Karpas-422 (cell line): ENCODE measurements at regions not wholly inside any gene's neighbourhood (a gene's known extent, or its start where the extent isn't known, plus 50 kb on each side); places are given as distances from the start of the nearest gene placed in this dataset.

Experiments used
- DNase-seq: peaks from one replicate; pipeline ENCODE4 v3.0.0-alpha.2; 2015
- H2AFZ ChIP-seq: fragments of 200-600 bp; sonication (generic); 2 replicates; pipeline ENCODE4 v1.6.1; 2014; ENCODE audit warnings: antibody characterized with exemption, low read length, mixed read lengths
- H3K27ac ChIP-seq: fragments of 200-600 bp; sonication (generic); 2 replicates; pipeline ENCODE4 v1.5.1; 2014; ENCODE audit warnings: mild to moderate bottlenecking, low read length, moderate library complexity
- H3K27me3 ChIP-seq: fragments of 200-600 bp; sonication (generic); 2 replicates; pipeline ENCODE4 v1.6.1; 2014; ENCODE audit warnings: low read length, mixed read lengths
- H3K36me3 ChIP-seq: fragments of 200-600 bp; sonication (generic); 2 replicates; pipeline ENCODE4 v1.6.1; 2014; ENCODE audit warnings: low read length, mixed read lengths; ENCODE audit not compliant: insufficient read depth
- H3K4me1 ChIP-seq: fragments of 200-600 bp; sonication (generic); 2 replicates; pipeline ENCODE4 v1.6.1; 2014; ENCODE audit warnings: mild to moderate bottlenecking, low read length, mixed read lengths
- H3K4me2 ChIP-seq: fragments of 200-600 bp; sonication (generic); 2 replicates; pipeline ENCODE4 v1.6.1; 2014; ENCODE audit warnings: low read length, low read depth, mild to moderate bottlenecking; ENCODE audit not compliant: poor library complexity, severe bottlenecking
- H3K4me3 ChIP-seq: fragments of 200-600 bp; sonication (generic); 2 replicates; pipeline ENCODE4 v1.5.1; 2014; ENCODE audit warnings: mild to moderate bottlenecking, antibody characterized with exemption, low read length, mixed read lengths
- H3K79me2 ChIP-seq: fragments of 200-600 bp; sonication (generic); 2 replicates; pipeline ENCODE4 v1.6.1; 2014; ENCODE audit warnings: mild to moderate bottlenecking, low read length, mixed read lengths
- H3K9ac ChIP-seq: fragments of 200-600 bp; sonication (generic); 2 replicates; pipeline ENCODE4 v1.6.0; 2014; ENCODE audit warnings: low read length
- H3K9me2 ChIP-seq: fragments of 200-600 bp; sonication (generic), shearing (Covaris generic); replicated peaks from 2 replicates; pipeline ENCODE4 v1.6.0; 2014; ENCODE audit warnings: mild to moderate bottlenecking, low read length, moderate library complexity; ENCODE audit not compliant: insufficient read depth
- H3K9me3 ChIP-seq: fragments of 300-700, 200-600 bp; sonication (generic); 2 replicates; pipeline ENCODE4 v1.6.1; 2014; ENCODE audit warnings: low read length, mixed read lengths
- H4K20me1 ChIP-seq: fragments of 200-600 bp; sonication (generic); 2 replicates; pipeline ENCODE4 v1.6.1; 2014; ENCODE audit warnings: mild to moderate bottlenecking, antibody characterized with exemption, low read length, low read depth; ENCODE audit not compliant: insufficient read depth

DNA sequence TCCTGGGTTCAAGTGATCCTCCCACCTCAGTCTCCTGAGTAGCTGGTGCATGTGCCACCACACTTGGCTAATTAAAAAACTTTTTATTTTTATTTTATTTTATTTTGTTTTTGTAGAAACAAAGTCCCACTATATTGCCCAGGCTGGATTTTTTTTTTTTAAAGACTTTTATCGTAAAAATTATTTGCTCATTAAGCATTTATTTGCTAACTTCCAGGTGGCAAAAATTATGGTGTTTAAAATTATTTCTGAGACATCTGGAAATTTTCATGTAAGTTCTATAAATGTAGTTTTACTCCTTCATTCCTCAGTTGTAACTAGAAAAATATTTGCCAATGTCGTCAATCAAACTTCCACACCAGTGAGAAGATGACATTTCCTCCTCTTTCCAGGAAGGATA, 233.3 kb upstream of the DACH1 start:
- DNase-seq = no peak
- no peaks in the 10 kb centered on the region for H3K4me1 ChIP-seq
- H3K27ac ChIP-seq = no peak overlapping the region
- no peaks in the 10 kb centered on the region for H3K27me3 ChIP-seq
- H3K79me2 ChIP-seq = no peaks in the 10 kb centered on the region
- H3K9me2 ChIP-seq = no peaks in the 10 kb centered on the region
- no peak overlapping the region for H3K9ac ChIP-seq
- H3K4me2 ChIP-seq = no peak overlapping the region
- no peaks in the 10 kb centered on the region for H3K9me3 ChIP-seq
- H4K20me1 ChIP-seq = no peaks in the 10 kb centered on the region
- H2AFZ ChIP-seq = no peak overlapping the region
- H3K36me3 ChIP-seq = no peaks in the 10 kb centered on the region
- no peak overlapping the region for H3K4me3 ChIP-seq

DNA sequence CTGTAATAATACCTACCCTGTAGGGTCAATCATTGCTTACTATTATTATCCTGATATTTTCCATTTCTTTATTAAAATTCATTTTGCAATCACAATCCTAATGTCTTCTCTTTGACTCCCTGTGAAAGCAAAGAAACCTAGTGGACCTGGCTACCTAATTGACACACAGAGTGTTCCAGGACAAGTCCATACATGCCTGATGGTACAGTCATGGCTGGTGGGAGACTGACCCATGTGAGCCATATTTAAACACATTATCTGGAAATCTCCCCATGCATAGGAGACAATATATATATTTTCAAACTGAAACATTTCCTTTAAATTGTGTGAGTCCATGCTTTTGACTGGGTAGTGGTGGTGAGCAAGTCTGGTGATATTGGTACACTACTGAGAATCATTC, 230.6 kb upstream of the DACH1 start:
- Histone ChIP-seq H3K4me2 (no peak overlapping the region), H3K27ac (no peak overlapping the region), H3K36me3 (no peaks in the 10 kb centered on the region), H4K20me1 (no peaks in the 10 kb centered on the region), H2AFZ (no peak overlapping the region), H3K4me1 (no peaks in the 10 kb centered on the region), H3K9me2 (no peaks in the 10 kb centered on the region; the same call in 1 of the 2 replicates), H3K79me2 (no peaks in the 10 kb centered on the region), H3K27me3 (no peaks in the 10 kb centered on the region), H3K9me3 (no peaks in the 10 kb centered on the region; the same call in 1 of the 2 replicates), H3K4me3 (no peak overlapping the region), H3K9ac (no peak overlapping the region)
- no peak for DNase-seq

DNA sequence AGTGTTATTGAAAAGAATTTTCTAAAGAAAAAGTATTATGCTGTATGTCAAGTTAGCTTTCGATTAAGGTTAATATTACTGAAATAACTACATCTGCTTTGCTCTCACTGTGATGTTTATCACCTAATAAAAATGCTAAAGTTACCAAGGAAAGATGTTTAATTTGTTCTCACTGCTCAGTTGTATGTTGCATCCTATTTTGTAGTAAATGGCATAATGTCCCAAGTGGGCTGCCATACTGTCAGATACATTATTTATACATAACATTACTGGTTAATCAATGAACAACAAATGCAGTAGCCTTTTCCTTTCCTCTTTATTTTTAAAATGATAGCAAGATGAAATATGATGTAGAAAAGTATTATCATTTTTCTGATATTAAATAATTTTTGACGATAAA, 226.3 kb upstream of the DACH1 start:
- no peak overlapping the region for H3K4me3 ChIP-seq
- H3K36me3 ChIP-seq = no peaks in the 10 kb centered on the region
- no peaks in the 10 kb centered on the region for H3K79me2 ChIP-seq
- H3K27ac ChIP-seq = no peak overlapping the region
- no peak overlapping the region for H3K4me2 ChIP-seq
- no peaks in the 10 kb centered on the region; the same call in 1 of the 2 replicates for H3K9me2 ChIP-seq
- no peaks in the 10 kb centered on the region for H3K27me3 ChIP-seq
- no peaks in the 10 kb centered on the region for H3K4me1 ChIP-seq
- H3K9ac ChIP-seq = no peak overlapping the region
- no peaks in the 10 kb centered on the region; the same call in 1 of the 2 replicates for H3K9me3 ChIP-seq
- no peak for DNase-seq
- H4K20me1 ChIP-seq = no peaks in the 10 kb centered on the region
- H2AFZ ChIP-seq = no peak overlapping the region

DNA sequence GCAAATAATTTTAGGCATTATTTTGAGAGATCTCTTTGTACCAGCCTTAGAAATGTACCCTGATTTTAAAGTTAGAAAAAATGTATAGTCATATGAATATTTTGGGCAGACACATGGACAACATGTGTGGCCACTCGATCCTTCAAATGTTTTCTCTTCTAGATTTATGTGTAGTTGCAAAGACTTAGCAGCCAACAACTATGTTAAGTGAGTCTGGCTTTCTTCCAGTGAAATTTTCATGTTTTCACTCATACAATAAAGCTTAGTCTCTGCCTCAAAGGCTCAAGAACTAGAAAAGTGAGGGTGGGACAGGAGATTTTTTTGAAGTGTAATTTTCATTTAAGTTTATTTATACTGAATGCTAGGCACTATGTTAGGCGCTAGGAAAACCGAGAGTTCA, 207.7 kb upstream of the DACH1 start:
- H2AFZ ChIP-seq = no peak overlapping the region
- H4K20me1 ChIP-seq = no peaks in the 10 kb centered on the region
- H3K4me1 ChIP-seq = no peaks in the 10 kb centered on the region
- DNase-seq = no peak
- no peak overlapping the region for H3K4me3 ChIP-seq
- no peaks in the 10 kb centered on the region for H3K9me2 ChIP-seq
- no peaks in the 10 kb centered on the region for H3K27me3 ChIP-seq
- no peaks in the 10 kb centered on the region for H3K36me3 ChIP-seq
- no peak overlapping the region for H3K9ac ChIP-seq
- no peak overlapping the region for H3K4me2 ChIP-seq
- H3K79me2 ChIP-seq = no peaks in the 10 kb centered on the region
- H3K27ac ChIP-seq = no peak overlapping the region
- no peaks in the 10 kb centered on the region for H3K9me3 ChIP-seq

DNA sequence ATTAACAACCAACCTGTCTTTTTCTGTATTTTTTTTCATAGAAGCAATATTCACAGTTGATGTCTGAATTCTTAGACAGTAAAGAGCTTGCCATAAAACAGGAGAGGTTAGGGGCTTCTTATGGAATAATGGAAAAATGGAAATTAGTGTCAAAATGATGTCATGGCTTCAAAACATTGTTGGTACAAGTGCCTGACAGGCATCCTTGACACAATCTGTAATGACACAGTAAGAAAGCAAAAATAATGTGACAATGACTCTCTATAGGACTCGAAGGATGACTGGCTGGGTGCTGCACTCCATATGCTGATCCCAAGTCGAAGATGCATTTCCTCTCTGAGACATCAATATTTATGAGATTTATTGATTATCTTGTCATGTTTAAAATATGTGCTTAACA, 205.3 kb upstream of the DACH1 start:
- no peak overlapping the region for H3K9ac ChIP-seq
- H3K4me1 ChIP-seq = no peaks in the 10 kb centered on the region
- H3K27me3 ChIP-seq = no peaks in the 10 kb centered on the region
- H3K9me3 ChIP-seq = no peaks in the 10 kb centered on the region
- H3K36me3 ChIP-seq = no peaks in the 10 kb centered on the region
- no peak overlapping the region for H3K4me2 ChIP-seq
- H4K20me1 ChIP-seq = no peaks in the 10 kb centered on the region
- no peak overlapping the region for H2AFZ ChIP-seq
- H3K9me2 ChIP-seq = no peaks in the 10 kb centered on the region
- DNase-seq = no peak
- no peak overlapping the region for H3K4me3 ChIP-seq
- no peak overlapping the region for H3K27ac ChIP-seq
- no peaks in the 10 kb centered on the region for H3K79me2 ChIP-seq

DNA sequence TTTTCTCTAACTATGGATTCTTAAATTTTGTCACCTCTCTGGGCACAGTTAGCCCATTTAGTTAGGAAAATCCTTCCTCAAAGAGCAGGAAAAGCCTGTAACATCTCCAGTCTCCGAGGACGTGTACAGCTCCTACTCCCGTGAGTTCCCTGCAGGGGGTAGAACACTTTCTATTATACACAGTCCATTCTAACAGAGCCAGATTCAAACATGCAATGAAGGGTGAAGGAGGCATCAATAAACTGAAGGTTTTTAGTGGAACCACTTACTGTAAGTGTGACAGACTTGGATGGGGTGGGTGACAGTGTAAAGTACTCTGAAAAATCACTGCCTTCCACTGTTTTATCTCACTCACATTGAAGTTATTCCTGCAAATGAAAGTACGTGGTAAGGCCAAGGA, 204.7 kb upstream of the DACH1 start:
- H3K4me3 ChIP-seq = no peak overlapping the region
- H3K9me2 ChIP-seq = no peaks in the 10 kb centered on the region
- H3K36me3 ChIP-seq = no peaks in the 10 kb centered on the region
- no peak for DNase-seq
- no peaks in the 10 kb centered on the region for H3K9me3 ChIP-seq
- H3K27ac ChIP-seq = no peak overlapping the region
- no peaks in the 10 kb centered on the region for H3K4me1 ChIP-seq
- H3K9ac ChIP-seq = no peak overlapping the region
- no peak overlapping the region for H2AFZ ChIP-seq
- no peaks in the 10 kb centered on the region for H4K20me1 ChIP-seq
- no peaks in the 10 kb centered on the region for H3K79me2 ChIP-seq
- H3K4me2 ChIP-seq = no peak overlapping the region
- no peaks in the 10 kb centered on the region for H3K27me3 ChIP-seq

DNA sequence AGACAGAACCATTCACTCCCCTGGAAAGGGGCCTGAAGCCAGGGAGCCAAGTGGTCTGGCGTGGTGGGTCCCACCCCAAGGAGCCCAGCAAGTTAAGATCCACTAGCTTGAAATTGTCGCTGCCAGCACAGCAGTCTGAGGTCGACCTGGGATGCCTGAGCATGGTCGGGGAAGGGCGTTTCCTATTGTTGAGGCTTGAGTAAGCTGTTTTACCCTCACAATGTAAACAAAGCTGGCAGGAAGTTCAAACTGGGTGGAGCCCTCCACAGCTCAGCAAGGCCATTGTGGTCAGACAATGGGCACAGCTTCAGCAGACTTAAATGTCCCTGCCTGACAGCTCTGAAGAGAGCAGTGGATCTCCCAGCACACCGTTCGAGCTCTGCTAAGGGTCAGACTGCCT, 195.6 kb upstream of the DACH1 start:
- Histone ChIP-seq H3K27ac (no peak overlapping the region), H3K36me3 (no peaks in the 10 kb centered on the region), H3K9me3 (peaks cover 17% of the 10 kb centered on the region), H3K4me3 (no peak overlapping the region), H3K4me2 (no peak overlapping the region), H3K9me2 (no peaks in the 10 kb centered on the region), H3K27me3 (no peaks in the 10 kb centered on the region), H4K20me1 (no peaks in the 10 kb centered on the region), H3K4me1 (no peaks in the 10 kb centered on the region), H2AFZ (no peak overlapping the region), H3K9ac (no peak overlapping the region), H3K79me2 (no peaks in the 10 kb centered on the region)
- DNase-seq = no peak

DNA sequence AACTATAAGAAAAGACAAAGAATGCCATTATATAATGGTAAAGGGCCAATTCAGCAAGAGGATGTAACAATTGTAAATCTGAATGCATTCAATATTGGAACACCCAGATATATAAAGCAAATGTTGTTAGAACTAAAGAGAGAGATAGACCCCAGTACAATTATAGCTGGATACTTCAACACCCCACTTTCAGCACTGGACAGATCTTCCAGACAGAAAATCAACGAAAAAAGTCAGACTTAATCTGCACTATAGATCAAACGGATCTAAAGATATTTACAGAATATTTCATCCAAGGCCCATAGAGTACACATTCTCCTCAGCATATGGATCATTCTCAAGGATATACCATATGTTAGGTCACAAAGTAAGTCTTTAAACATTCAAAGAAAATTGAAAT, 194.6 kb upstream of the DACH1 start:
- Histone ChIP-seq H4K20me1 (no peaks in the 10 kb centered on the region), H3K27me3 (no peaks in the 10 kb centered on the region), H2AFZ (no peak overlapping the region), H3K9me2 (no peaks in the 10 kb centered on the region), H3K27ac (no peak overlapping the region), H3K4me1 (no peaks in the 10 kb centered on the region), H3K9ac (no peak overlapping the region), H3K36me3 (no peaks in the 10 kb centered on the region), H3K9me3 (peaks cover 18% of the 10 kb centered on the region), H3K4me3 (no peak overlapping the region), H3K79me2 (no peaks in the 10 kb centered on the region), H3K4me2 (no peak overlapping the region)
- DNase-seq = no peak

DNA sequence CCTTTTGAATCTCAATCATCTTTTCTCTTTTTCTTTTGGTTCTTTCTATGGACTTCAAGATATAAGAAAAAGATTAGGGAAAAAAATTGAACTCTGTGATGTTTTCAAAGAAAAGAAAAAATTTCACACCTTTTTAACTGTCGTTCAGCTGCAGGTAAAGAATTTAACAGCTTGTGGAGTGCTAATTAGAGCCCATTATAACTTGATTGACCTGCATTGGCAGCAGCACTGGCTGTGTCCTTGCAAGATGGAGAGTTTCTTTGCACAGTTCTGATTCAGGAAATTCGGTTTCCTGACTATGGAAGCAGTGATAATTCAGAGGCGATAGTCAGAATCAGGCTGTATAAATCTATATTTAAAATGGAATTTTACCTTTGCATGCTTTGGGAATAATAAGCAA, 183.2 kb upstream of the DACH1 start:
- Histone ChIP-seq H4K20me1 (no peaks in the 10 kb centered on the region), H3K4me3 (no peak overlapping the region), H3K27me3 (no peaks in the 10 kb centered on the region), H2AFZ (no peak overlapping the region), H3K9me2 (no peaks in the 10 kb centered on the region), H3K4me2 (no peak overlapping the region), H3K4me1 (no peaks in the 10 kb centered on the region), H3K27ac (no peak overlapping the region), H3K79me2 (no peaks in the 10 kb centered on the region), H3K9ac (no peak overlapping the region), H3K36me3 (no peaks in the 10 kb centered on the region), H3K9me3 (peaks cover 13% of the 10 kb centered on the region)
- no peak for DNase-seq
